ENCODE measurements at regions not wholly inside any gene's neighbourhood (a gene's known extent, or its start where the extent isn't known, plus 50 kb on each side); places are given as distances from the start of the nearest gene placed in this dataset.

DNA sequence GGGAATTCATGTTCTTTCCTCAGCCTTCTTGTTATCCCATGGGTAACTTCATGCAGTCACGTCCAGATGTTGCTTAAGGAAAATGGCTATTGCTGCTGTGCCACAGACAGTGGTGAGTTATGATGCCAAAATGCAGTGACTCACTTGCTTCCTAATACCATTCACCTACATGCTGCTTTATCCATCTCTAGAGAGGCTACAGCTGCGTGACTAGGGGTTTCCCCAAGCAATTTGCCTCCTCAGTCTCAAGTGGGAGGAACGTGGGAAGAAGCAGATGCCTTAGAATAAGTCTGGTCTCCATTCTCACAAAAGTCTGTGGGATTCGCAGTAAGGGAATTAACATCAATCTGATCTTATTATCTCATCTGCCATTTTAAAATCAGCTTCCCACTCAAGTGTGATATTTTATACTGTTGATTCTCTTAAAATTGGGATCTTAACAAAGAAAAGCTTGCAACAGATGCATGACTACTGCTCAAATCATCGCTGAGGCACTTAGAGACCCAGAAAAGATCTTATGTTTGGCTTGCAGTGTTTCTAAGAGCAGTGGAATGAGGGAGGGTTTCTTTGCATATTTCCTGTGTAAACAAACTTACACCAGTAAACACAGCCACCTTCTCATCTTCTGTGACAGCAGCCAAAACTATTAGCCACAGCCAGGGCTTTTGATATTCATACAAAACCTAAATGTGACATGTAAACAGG is 62.0 kb upstream of the ACP3 start:
- no peak for TF ChIP-seq CTCF (IDR thresholded peaks at IDR 0.05; ENCODE audit: low read depth, low read length, missing input control)
- TF ChIP-seq REST (IDR thresholded peaks at IDR 0.05): no peak
- TF ChIP-seq RXRA (IDR thresholded peaks at IDR 0.05): no peak
- TF ChIP-seq, protein P1, sequence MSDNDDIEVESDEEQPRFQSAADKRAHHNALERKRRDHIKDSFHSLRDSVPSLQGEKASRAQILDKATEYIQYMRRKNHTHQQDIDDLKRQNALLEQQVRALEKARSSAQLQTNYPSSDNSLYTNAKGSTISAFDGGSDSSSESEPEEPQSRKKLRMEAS (IDR thresholded peaks at IDR 0.05): no peak
- TF ChIP-seq RAD21 (IDR thresholded peaks at IDR 0.05): no peak
- TF ChIP-seq FOXA1 (IDR thresholded peaks at IDR 0.05): no peak
- TF ChIP-seq SP1 (IDR thresholded peaks at IDR 0.05): no peak
- TF ChIP-seq, protein P2, sequence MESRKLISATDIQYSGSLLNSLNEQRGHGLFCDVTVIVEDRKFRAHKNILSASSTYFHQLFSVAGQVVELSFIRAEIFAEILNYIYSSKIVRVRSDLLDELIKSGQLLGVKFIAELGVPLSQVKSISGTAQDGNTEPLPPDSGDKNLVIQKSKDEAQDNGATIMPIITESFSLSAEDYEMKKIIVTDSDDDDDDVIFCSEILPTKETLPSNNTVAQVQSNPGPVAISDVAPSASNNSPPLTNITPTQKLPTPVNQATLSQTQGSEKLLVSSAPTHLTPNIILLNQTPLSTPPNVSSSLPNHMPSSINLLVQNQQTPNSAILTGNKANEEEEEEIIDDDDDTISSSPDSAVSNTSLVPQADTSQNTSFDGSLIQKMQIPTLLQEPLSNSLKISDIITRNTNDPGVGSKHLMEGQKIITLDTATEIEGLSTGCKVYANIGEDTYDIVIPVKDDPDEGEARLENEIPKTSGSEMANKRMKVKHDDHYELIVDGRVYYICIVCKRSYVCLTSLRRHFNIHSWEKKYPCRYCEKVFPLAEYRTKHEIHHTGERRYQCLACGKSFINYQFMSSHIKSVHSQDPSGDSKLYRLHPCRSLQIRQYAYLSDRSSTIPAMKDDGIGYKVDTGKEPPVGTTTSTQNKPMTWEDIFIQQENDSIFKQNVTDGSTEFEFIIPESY (IDR thresholded peaks at IDR 0.05): no peak

All from liver (tissue), 3 donors.